ENCODE measurements at regions not wholly inside any gene's neighbourhood (a gene's known extent, or its start where the extent isn't known, plus 50 kb on each side); places are given as distances from the start of the nearest gene placed in this dataset.

GRCh38 chr6:40962241-40962640 lies 76.8 kb downstream of the UNC5CL start:
- H3K4me3 ChIP-seq: no peak overlapping the region
- no peak overlapping the region for H3K27ac ChIP-seq
- DNase-seq (ENCODE audit: low spot score): no peak
- TF ChIP-seq CTCF (IDR thresholded peaks at IDR 0.05): no peak

GRCh38 chr6:40961831-40962230 lies 77.2 kb downstream of the UNC5CL start:
- TF ChIP-seq CTCF (IDR thresholded peaks at IDR 0.05): no peak

GRCh38 chr6:40960742-40961430 lies 78.1 kb downstream of the UNC5CL start:
- Histone ChIP-seq H3K27ac (no peak overlapping the region), H3K4me3 (no peak overlapping the region)
- no peak for TF ChIP-seq CTCF (IDR thresholded peaks at IDR 0.05)
- DNase-seq (ENCODE audit: low spot score): no peak

More at GRCh38 chr6:40961831-40962230, 77.2 kb downstream of the UNC5CL start:
- Histone ChIP-seq H3K27ac (no peak overlapping the region), H3K4me3 (no peak overlapping the region)
- DNase-seq (ENCODE audit: low spot score): no peak

GRCh38 chr6:40959781-40960327 lies 79.2 kb downstream of the UNC5CL start:
- DNase-seq (ENCODE audit: low spot score): no peak
- no peak for TF ChIP-seq CTCF (IDR thresholded peaks at IDR 0.05)

GRCh38 chr6:40958738-40959137 lies 80.3 kb downstream of the UNC5CL start:
- TF ChIP-seq CTCF (IDR thresholded peaks at IDR 0.05): no peak
- Histone ChIP-seq H3K4me3 (no peak overlapping the region), H3K27ac (no peak overlapping the region)
- no peak for DNase-seq (ENCODE audit: low spot score)

More at GRCh38 chr6:40959781-40960327, 79.2 kb downstream of the UNC5CL start:
- no peak overlapping the region for H3K27ac ChIP-seq
- no peak overlapping the region for H3K4me3 ChIP-seq

- no peak for DNase-seq (ENCODE audit: low spot score)
- no peak for TF ChIP-seq CTCF (IDR thresholded peaks at IDR 0.05)
- Histone ChIP-seq H3K27ac (no peak overlapping the region), H3K4me3 (no peak overlapping the region)
Measured at GRCh38 chr6:40957616-40958492, 81.2 kb downstream of the UNC5CL start.

Data from coronary artery (tissue), 2 donors.